Lung (tissue), 11 donors: ENCODE measurements at regions not wholly inside any gene's neighbourhood (a gene's known extent, or its start where the extent isn't known, plus 50 kb on each side); places are given as distances from the start of the nearest gene placed in this dataset.

Experiments
- ATAC-seq: fragments of 200-7000 bp; cut with Tn5 transposase; one replicate; pipeline ENCODE4 v1.9.1; 2020; ENCODE audit warnings: moderate number of reproducible peaks; ENCODE audit not compliant: insufficient read depth, low FRiP score
- DNase-seq, 3 donors: peaks; one replicate each; pipeline ENCODE4 v3.0.0-alpha.2; 2013 to 2017
- H3K27ac ChIP-seq, 2 donors: one replicate each; pipeline ENCODE4 v1.5.1; 2013; ENCODE audit warnings: mild to moderate bottlenecking in 2 of 2, moderate library complexity in 2 of 2, control low read depth in 1 of 2, inconsistent platforms in 1 of 2, low read depth in 1 of 2, low read length in 1 of 2
- H3K27me3 ChIP-seq, 3 donors: one replicate each; pipeline ENCODE4 v1.5.1; 2013; ENCODE audit warnings: low read length in 2 of 3; ENCODE audit not compliant: control insufficient read depth in 3 of 3, insufficient read depth in 3 of 3
- H3K36me3 ChIP-seq, 4 donors: one replicate each; pipeline ENCODE4 v1.5.1; 2013; ENCODE audit warnings: low read length in 4 of 4, mild to moderate bottlenecking in 1 of 4, moderate library complexity in 1 of 4; ENCODE audit not compliant: control insufficient read depth in 4 of 4, insufficient read depth in 4 of 4
- H3K4me1 ChIP-seq, 5 donors: one replicate each; pipeline ENCODE4 v1.5.1; 2013; ENCODE audit warnings: low read length in 5 of 5, mild to moderate bottlenecking in 2 of 5, moderate library complexity in 1 of 5; ENCODE audit not compliant: control insufficient read depth in 5 of 5, insufficient read depth in 5 of 5
- H3K4me3 ChIP-seq: one replicate; pipeline ENCODE4 v1.5.1; 2013; ENCODE audit warnings: mild to moderate bottlenecking, control low read depth, moderate library complexity
- H3K9ac ChIP-seq, 2 donors: one replicate each; pipeline ENCODE4 v1.5.1; 2013; ENCODE audit warnings: low read length in 2 of 2, control low read depth in 1 of 2; ENCODE audit not compliant: insufficient read depth in 1 of 2
- H3K9me3 ChIP-seq, 4 donors: one replicate each; pipeline ENCODE4 v1.5.1; 2013; ENCODE audit warnings: low read length in 3 of 4, mild to moderate bottlenecking in 1 of 4, moderate library complexity in 1 of 4; ENCODE audit not compliant: control insufficient read depth in 4 of 4, insufficient read depth in 3 of 4
- CTCF ChIP-seq: IDR thresholded peaks from 2 replicates; pipeline ENCODE4 v1.5.1; 2012; ENCODE audit warnings: mild to moderate bottlenecking; ENCODE audit errors: control extremely low read depth, extremely low read depth
- WGBS, 2 donors: extraction: QIAGEN DNeasy Blood & Tissue Kit; methylation state at CpG; one replicate each; pipeline ENCODE4 v1.1.7; 2013; 5-methylcytosine and 5-hydroxymethylcytosine counted together
- donor health status: control.
- donor health status: control.
- donor health status: Bipolar disorder and iron deficiency.
- donor health status: healthy.
- donor health status: DM: yes; HTN: yes; CAD: no.

- no peak for DNase-seq
- no peak for TF ChIP-seq CTCF
- no peaks in the 10 kb centered on the region for H3K27me3 ChIP-seq
- H3K9ac ChIP-seq = no peak overlapping the region
- no peak overlapping the region for H3K27ac ChIP-seq
- H3K36me3 ChIP-seq = no peaks in the 10 kb centered on the region
- peaks cover 0 to 13% (median 0%) of the 10 kb centered on the region in 5 donors for H3K4me1 ChIP-seq
- H3K4me3 ChIP-seq = no peak overlapping the region
- no peaks in the 10 kb centered on the region for H3K9me3 ChIP-seq
- ATAC-seq = no peak
- 82 to 88% methylated on average over 4 of the region's 4 CpGs for WGBS, 2 donors
Observed at GRCh38 chr13:40060296-40061007, 405.0 kb downstream of the COG6 start.

GRCh38 chr13:40061466-40062450 lies 406.3 kb downstream of the COG6 start:
- H3K4me3 ChIP-seq = no peak overlapping the region
- H3K4me1 ChIP-seq = peaks cover 0 to 13% (median 0%) of the 10 kb centered on the region in 5 donors
- no peak overlapping the region for H3K9ac ChIP-seq
- no peaks in the 10 kb centered on the region for H3K9me3 ChIP-seq
- no peaks in the 10 kb centered on the region for H3K27me3 ChIP-seq
- H3K36me3 ChIP-seq = no peaks in the 10 kb centered on the region
- TF ChIP-seq CTCF = no peak
- 77 to 82% methylated on average over 7 of the region's 7 CpGs for WGBS, 2 donors
- no peak for ATAC-seq
- DNase-seq = no peak
- H3K27ac ChIP-seq = no peak overlapping the region

- Histone ChIP-seq H3K9me3 (no peaks in the 10 kb centered on the region), H3K4me1 (peaks cover 0 to 13% (median 0%) of the 10 kb centered on the region in 5 donors), H3K9ac (no peak overlapping the region), H3K27ac (no peak overlapping the region), H3K27me3 (no peaks in the 10 kb centered on the region), H3K4me3 (no peak overlapping the region), H3K36me3 (no peaks in the 10 kb centered on the region)
- DNase-seq (no peak), ATAC-seq (no peak)
- WGBS, 2 donors = 55 to 66% methylated on average over 8 of the region's 8 CpGs
- TF ChIP-seq CTCF = no peak
Observed at GRCh38 chr13:40063278-40063698, 407.8 kb downstream of the COG6 start.
